ENCODE measurements at regions not wholly inside any gene's neighbourhood (a gene's known extent, or its start where the extent isn't known, plus 50 kb on each side); places are given as distances from the start of the nearest gene placed in this dataset.
"Not testable (repeated sequence)": the region's sequence is repeated elsewhere in the genome, so short reads cannot be mapped to it uniquely, and the experiment has no call there.

DNA sequence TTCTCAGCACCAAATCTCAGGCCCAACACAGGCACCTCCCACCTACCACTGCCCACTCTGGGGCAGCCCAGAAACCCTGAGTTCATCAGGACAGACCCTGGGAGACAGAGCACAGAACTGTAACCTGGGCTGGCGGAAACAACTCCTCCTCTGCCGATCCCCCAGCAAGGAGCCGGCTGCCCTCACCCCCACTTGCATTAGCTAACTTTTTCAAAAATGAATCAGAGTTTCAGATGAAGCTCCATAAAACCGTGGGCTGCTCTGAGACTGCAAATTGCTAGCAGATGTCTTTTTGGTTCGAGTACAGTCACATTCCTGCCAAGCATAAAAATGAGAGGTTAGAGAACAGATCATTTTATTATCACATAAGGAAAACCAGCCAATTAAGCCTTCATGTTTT is 93.4 kb upstream of the PARD3 start:
- no peak for DNase-seq (ENCODE audit: low read depth)

GRCh38 chr10:34907743-34908430 is 92.8 kb upstream of the PARD3 start:
- DNase-seq (ENCODE audit: low read depth), result no peak

DNA sequence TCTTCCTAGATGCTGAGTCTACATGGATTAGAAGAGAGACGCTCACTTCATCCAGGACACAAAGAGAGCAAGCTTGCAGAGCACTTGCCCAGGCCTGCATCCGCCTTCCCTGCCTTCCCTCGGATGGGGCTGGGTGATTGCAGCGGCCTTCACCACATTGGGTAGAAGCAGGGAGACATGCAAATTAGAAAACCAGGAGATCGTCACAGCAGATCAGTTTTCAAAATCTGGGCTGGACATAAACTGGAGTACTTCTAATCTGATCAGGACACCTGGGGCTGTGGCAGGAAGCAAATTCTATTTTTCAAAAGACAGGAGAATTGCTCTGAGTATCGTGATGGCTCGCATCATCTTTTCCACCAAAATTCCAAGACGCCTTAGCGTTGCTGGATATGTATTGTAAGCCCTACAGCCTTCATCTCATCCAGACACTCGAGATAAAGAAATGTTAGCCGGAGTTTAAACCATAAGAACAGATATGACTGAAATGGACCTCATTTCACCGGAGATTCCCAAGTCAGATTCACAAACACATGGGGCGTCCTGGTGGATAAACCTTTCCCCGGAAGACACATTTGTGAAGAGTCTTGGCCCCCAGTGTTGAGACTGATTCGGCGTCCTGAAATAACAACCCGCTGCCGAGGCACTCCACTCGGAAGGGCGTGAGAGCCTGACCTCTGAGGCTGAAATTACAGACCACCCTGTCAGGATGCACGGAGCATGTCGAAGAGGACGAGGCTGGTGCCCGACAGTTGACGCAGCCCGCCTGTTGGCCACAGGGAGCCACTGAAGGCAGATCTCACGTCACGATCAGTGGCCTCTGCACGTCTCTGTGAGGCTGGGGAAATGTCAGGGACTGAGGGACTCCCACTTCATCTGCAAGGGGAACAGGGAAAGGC is 91.2 kb upstream of the PARD3 start:
- DNase-seq (ENCODE audit: low read depth), result peak; percentile 55

GRCh38 chr10:34905200-34905927 is 90.3 kb upstream of the PARD3 start:
- no peak for DNase-seq (ENCODE audit: low read depth)

- DNase-seq (ENCODE audit: low read depth), result no peak
These were observed 89.1 kb upstream of the PARD3 start for GRCh38 chr10:34904191-34904590.

DNA sequence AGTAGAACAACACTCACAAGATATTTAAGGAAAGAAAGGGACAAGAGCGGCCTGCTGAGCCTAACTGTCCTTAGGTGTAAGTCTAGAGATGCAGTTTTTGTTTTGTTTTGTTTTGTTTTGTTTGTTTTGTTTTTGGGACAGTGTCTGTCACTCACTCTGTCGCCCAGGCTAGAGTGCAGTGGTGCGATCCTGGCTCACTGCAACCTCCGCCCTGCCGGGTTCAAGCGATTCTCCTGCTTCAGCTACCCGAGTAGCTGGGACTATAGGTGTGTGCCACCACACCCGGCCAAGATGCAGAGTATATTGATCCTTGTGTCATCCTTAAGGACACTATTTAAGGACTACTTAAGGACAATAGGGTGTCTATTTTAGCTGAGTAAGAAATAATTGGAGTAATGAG is 84.1 kb upstream of the PARD3 start:
- no peak for DNase-seq (ENCODE audit: low read depth)

DNA sequence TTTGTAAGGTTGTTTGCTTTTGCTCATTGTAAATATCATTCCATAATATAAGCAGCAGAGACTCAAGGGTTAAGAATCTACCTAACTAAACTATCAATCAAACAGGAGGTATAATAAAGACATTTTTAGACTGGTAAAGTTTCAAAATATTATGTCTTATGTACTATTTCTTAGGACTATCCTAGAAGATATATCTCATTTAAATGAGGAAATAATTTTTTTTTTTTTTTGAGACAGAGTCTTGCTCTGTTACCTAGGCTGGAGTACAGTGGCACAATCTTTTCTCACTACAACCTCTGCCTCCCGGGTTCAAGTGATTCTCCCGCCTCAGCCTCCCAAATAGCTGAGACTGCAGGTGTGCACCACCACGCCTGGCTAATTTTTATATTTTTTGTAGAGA is 80.9 kb upstream of the PARD3 start:
- DNase-seq (ENCODE audit: low read depth), result no peak

DNA sequence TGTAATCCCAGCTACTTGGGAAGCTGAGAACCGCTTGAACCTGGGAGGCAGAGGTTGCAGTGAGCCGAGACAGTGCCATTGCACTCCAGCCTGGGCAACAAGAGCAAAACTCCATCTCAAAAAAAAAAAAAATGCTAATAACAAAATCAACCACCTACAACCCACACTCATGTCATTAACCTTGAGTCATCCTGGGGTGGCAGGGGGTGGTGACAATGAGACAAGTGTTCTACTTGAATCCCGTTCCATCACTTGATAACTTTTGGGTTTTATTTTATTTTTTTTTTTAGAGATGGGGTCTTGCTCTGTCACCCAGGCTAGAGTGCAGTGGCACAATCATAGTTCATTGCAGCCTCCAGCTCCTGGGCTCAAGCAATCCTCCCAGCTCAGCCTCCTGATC is 80.0 kb upstream of the PARD3 start:
- not testable (repeated sequence) for DNase-seq (ENCODE audit: low read depth)

- not testable (repeated sequence) for DNase-seq (ENCODE audit: low read depth)
These were observed 77.4 kb upstream of the PARD3 start for GRCh38 chr10:34892521-34892920.

DNA sequence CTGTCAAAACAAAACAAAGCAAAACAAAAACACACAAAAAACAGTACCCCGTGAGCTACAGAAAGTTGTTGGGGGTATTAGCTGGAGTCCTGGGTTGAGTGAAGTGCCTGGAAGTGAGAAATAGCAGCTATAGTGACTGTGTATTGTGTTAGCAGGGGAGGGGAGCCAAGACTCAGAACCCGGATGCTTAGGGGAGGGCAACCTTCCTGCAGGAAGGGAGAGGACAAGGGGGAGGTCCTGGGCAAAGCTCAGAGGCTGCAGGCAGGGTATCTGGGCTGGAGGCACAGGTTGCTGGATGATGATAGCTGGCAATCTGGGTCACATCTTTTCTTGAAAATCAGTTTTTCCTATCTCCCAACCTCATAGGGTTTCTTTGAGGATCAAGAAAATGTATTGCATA is 75.8 kb upstream of the PARD3 start:
- DNase-seq (ENCODE audit: low read depth), result no peak

DNA sequence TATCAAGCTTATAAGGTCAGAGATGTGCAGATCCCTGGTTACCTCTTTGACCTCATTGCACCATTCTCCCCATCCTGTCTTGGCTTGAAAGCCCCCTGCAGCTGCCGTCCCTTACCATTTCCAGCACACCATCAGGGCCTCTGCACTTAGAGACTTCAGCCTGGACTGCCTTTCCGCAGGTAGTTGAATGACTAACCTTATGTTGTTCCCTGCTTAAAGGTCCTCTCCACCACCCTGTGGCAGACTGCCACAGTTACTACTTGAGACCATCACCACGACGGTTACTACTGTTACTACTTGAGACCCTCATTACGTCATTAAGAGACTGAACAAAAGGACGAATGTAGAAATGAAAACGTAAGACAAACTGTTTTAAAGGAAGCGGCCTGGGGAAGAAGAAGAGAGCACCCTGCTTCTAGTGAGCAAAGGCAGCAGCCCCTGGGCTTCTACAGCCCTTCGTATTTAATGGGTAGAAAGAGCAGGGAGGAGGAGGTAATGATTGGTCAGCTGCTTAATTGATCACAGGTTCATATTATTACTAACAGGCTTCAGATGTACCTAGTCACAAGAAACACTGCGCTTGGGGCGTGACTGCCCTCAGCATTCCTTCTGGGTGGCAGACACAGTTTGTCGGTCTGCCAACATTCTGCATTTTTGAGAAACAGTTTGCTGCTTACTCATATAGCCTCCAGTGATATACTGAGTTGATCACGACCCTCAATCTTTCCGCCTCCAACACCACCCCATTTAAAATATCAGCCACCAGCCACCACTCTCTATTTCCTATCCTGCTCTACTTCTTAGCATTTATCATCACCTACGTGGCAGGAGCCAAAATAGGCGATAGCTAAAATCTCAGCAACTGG is 74.1 kb upstream of the PARD3 start:
- no peak for DNase-seq (ENCODE audit: low read depth)

GRCh38 chr10:34886906-34887642 is 72.0 kb upstream of the PARD3 start:
- DNase-seq (ENCODE audit: low read depth), result no peak

DNA sequence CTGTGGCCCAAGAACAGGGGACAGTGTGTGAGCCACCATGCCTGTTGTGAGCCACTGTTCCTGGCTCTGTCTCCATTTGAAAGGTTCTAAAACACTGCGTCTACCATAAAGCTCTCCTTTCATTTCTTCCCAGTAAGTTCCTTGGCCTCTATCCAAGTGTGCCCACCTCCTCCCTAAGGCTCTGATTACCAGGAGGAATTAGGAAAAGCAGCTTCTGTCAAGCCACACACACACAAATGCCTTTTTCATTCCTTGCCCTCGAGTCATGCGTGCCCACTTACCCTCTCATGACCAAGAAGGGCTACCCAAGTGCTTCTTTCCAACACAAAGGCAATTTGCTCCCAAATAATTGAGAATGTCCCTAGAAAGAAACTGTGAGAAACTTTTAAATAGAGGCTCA is 70.8 kb upstream of the PARD3 start:
- no peak for DNase-seq (ENCODE audit: low read depth)

DNA sequence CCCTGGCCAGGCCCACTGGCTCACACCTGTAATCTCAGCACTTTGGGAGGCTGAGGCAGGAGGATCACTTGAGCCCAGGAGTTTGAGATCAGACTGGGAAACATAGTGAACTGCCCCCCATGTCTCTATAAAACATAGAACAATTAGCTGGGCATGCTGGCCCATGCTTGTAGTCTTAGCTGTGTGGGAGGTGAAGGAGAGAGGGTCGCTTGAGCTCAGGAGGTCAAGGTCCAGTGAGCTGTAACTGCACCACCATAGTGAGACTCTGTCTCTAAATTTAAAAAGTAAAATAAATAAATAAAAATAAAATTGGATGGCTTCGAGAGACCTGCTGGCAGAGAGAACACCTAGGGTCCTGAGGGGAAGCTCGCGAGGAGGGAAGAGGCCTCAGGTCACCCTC is 69.9 kb upstream of the PARD3 start:
- DNase-seq (ENCODE audit: low read depth), result no peak

DNA sequence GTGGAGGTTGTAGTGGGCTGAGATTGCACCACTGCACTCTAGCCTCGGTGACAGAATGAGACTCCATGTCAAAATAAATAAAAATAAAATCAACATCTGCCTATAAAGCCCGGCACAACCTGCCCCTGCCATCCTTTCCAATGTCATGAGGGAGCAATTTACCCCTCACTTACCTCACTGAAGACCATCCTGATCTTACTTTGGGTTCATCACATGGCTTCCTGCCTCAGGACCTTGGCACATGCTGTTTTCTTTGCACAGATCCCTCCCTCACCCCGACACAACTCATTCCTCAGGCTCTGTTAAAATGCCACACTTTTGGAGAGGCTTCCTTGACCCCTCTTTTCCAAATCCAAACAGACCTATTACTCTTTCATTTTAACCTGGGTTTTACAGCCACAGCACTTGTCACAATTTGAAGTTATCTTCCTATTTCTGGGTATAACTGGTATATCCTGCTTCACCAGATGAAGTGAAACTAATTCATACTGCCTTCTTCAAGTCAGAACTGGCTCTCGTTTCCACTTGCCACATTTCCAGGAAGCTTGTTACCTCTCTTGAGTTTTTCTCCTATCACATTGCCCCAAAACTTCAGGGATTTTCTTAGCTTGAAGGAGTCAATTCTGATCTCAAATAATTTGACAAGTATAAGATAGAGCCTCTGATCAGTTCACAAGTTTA is 69.3 kb upstream of the PARD3 start:
- no peak for DNase-seq (ENCODE audit: low read depth)

- DNase-seq (ENCODE audit: low read depth), result no peak
These were observed 65.7 kb upstream of the PARD3 start for GRCh38 chr10:34880817-34881216.

DNA sequence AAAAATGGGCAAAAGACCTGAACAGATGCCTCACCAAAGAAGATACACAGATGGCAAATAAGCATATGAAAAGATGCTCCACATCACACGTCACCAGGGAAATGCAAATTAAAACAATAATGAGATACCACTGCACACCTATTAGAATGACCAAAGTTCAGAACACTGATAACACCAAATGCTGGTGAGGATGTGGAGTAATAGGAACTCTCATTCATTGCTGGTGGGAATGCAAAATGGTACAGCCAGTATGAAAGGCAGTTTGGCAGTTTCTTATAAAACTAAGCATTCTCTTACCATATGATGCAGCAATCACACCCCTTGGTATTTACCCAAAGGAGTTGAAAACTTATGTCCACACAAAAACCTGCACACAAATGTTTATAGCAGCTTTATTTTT is 63.6 kb upstream of the PARD3 start:
- not testable (repeated sequence) for DNase-seq (ENCODE audit: low read depth)

DNA sequence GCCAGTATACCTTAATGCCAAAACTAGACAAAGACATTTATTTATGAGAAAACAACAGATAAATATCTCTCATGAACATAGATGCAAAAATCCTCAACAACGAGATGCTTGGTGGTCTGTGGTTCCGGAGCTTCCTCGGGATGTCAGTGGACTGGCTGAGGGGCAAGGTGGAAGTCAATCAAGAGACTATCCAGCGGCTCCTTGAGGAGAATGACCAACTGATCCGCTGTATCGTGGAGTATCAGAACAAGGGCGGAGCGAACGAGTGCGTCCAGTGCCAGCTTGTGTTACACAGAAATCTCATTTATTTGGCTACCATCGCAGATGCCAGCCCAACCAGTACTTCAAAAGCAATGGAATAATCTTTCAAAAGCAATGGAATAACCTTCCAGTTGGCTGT is 60.0 kb upstream of the PARD3 start:
- no peak for DNase-seq (ENCODE audit: low read depth)

DNA sequence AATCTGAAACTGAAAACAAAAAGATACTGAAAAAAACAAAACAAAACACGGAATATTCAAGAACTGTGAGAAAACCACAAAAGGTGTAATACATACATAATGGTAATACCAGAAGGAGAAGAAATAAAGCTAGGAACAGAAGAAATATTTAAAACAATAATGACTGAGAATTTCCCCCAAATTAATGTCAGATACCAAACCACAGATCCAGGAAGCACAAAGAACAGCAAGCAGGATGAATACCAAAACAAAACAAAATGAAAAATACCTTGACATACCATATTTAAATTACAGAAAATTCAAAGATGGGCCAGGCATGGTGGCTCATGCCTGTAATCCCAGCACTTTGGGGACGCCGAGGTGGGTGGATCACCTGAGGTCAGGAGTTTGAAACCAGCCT is 57.7 kb upstream of the PARD3 start:
- DNase-seq (ENCODE audit: low read depth), result no peak

- DNase-seq (ENCODE audit: low read depth), result no peak
These were observed 54.2 kb upstream of the PARD3 start for GRCh38 chr10:34869135-34869836.

Data from non-pigmented ciliary epithelial cell (primary cell).